Epithelial cell of prostate (primary cell): ENCODE measurements at regions not wholly inside any gene's neighbourhood (a gene's known extent, or its start where the extent isn't known, plus 50 kb on each side); places are given as distances from the start of the nearest gene placed in this dataset.
"Not testable (repeated sequence)": the region's sequence is repeated elsewhere in the genome, so short reads cannot be mapped to it uniquely, and the experiment has no call there.

Experiments used
- DNase-seq: peaks from one replicate; pipeline ENCODE4 v3.0.0-alpha.2; 2011; ENCODE audit warnings: low read depth, low spot score
- H3K27ac ChIP-seq: fragments of 450-650 bp; 2 replicates; pipeline ENCODE4 v1.5.1; 2017; ENCODE audit warnings: mild to moderate bottlenecking

GRCh38 chrX:73964579-73964978, 112.1 kb upstream of the XIST start:
- DNase-seq: no peak
- H3K27ac ChIP-seq: no peak overlapping the region

- H3K27ac ChIP-seq: no peak overlapping the region
- no peak for DNase-seq
Observed at GRCh38 chrX:73963682-73964081, 111.2 kb upstream of the XIST start.

GRCh38 chrX:73962948-73963347, 110.4 kb upstream of the XIST start:
- H3K27ac ChIP-seq: no peak overlapping the region
- no peak for DNase-seq

GRCh38 chrX:73961867-73962266, 109.4 kb upstream of the XIST start:
- H3K27ac ChIP-seq, DNase-seq: not testable (repeated sequence)

GRCh38 chrX:73944563-73944908, 92.0 kb upstream of the XIST start:
- no peak for DNase-seq

GRCh38 chrX:73943693-73944562, 91.4 kb upstream of the XIST start:
- peak overlapping the region; percentile 67 for H3K27ac ChIP-seq
- peak; percentile 45 for DNase-seq

More at GRCh38 chrX:73944563-73944908, 92.0 kb upstream of the XIST start:
- peak overlapping the region; percentile 67 for H3K27ac ChIP-seq

- DNase-seq: no peak
- no peak overlapping the region for H3K27ac ChIP-seq
Observed at GRCh38 chrX:73940893-73941470, 88.5 kb upstream of the XIST start.

- not testable (repeated sequence) for DNase-seq, H3K27ac ChIP-seq
Observed at GRCh38 chrX:73937843-73938242, 85.3 kb upstream of the XIST start.

- no peak overlapping the region for H3K27ac ChIP-seq
- no peak for DNase-seq
Observed at GRCh38 chrX:73932522-73932921, 80.0 kb upstream of the XIST start.

GRCh38 chrX:73930300-73930699, 77.8 kb upstream of the XIST start:
- no peak for DNase-seq
- peak overlapping the region; percentile 54 for H3K27ac ChIP-seq

- no peak overlapping the region for H3K27ac ChIP-seq
- no peak for DNase-seq
Observed at GRCh38 chrX:73922856-73923455, 70.4 kb upstream of the XIST start.

GRCh38 chrX:73916931-73917667, 64.6 kb upstream of the XIST start:
- DNase-seq: peak; percentile 12
- peak overlapping the region; percentile 92 for H3K27ac ChIP-seq

- peak overlapping the region; percentile 92 for H3K27ac ChIP-seq
Observed at GRCh38 chrX:73916489-73916888, 64.0 kb upstream of the XIST start.

GRCh38 chrX:73914792-73915191, 62.3 kb upstream of the XIST start:
- DNase-seq, H3K27ac ChIP-seq: not testable (repeated sequence)

More at GRCh38 chrX:73916489-73916888, 64.0 kb upstream of the XIST start:
- DNase-seq: no peak

- H3K27ac ChIP-seq: no peak overlapping the region
- no peak for DNase-seq
Observed at GRCh38 chrX:73913580-73913979, 61.1 kb upstream of the XIST start.

GRCh38 chrX:73911946-73912345, 59.4 kb upstream of the XIST start:
- not testable (repeated sequence) for DNase-seq, H3K27ac ChIP-seq

GRCh38 chrX:73905749-73906374, 53.3 kb upstream of the XIST start:
- not testable (repeated sequence) for H3K27ac ChIP-seq, DNase-seq

- H3K27ac ChIP-seq: no peak overlapping the region
- no peak for DNase-seq
Observed at GRCh38 chrX:73903941-73904340, 51.4 kb upstream of the XIST start.
